GM12891 (cell line): ENCODE measurements at regions not wholly inside any gene's neighbourhood (a gene's known extent, or its start where the extent isn't known, plus 50 kb on each side); places are given as distances from the start of the nearest gene placed in this dataset.

Experiments
- PAX5 ChIP-seq: IDR thresholded peaks from 2 replicates; pipeline ENCODE4 v1.6.1; 2011; ENCODE audit warnings: low read length, moderate library complexity, mild to moderate bottlenecking; ENCODE audit not compliant: insufficient read depth, severe bottlenecking
- POLR2A ChIP-seq: IDR thresholded peaks from 2 replicates; pipeline ENCODE4 v1.6.1; 2011; ENCODE audit warnings: low read depth, low read length, control low read depth
- SPI1 ChIP-seq: IDR thresholded peaks from 2 replicates; pipeline ENCODE4 v1.6.1; 2011; ENCODE audit warnings: low read depth, low read length, control low read depth
- TAF1 ChIP-seq: IDR thresholded peaks from 2 replicates; pipeline ENCODE4 v1.6.1; 2011; ENCODE audit warnings: low read depth, low read length, control low read depth

DNA sequence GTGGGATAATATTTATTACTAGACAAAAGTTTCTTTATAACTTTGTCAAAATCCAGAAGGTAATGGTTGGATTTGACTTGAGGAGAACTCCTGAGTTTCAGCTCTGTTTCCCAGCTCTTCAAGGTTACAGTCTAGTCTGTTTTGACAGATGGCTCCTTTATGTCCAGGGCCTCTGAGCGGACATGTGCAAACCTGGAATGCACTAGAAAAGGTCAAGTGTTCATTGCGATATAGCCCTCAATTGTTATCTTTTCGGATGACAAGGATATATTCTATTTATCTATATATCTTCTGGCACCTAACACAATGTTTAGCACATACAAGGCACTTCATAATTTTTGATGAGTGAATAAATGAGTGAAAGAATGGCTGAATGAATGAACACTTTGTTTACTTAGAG, 513.2 kb upstream of the GOLIM4 start:
- TF ChIP-seq POLR2A (no peak), TAF1 (no peak), SPI1 (no peak), PAX5 (no peak)
